Smooth muscle cell (in vitro differentiated cells): ENCODE measurements at regions not wholly inside any gene's neighbourhood (a gene's known extent, or its start where the extent isn't known, plus 50 kb on each side); places are given as distances from the start of the nearest gene placed in this dataset.
"Not testable (repeated sequence)": the region's sequence is repeated elsewhere in the genome, so short reads cannot be mapped to it uniquely, and the experiment has no call there.

Experiments used
- DNase-seq: peaks from one replicate; lab custom pipeline; 2025; ENCODE audit not compliant: unreplicated experiment; lab: John Stamatoyannopoulos, UW
- H2AFZ ChIP-seq: fragments of 200-600 bp; sonication (generic); 2 replicates; pipeline ENCODE4 v1.6.0; 2016; ENCODE audit warnings: antibody characterized with exemption, low read depth, mild to moderate bottlenecking
- H3F3A ChIP-seq: fragments of 200-600 bp; sonication (generic); 2 replicates; pipeline ENCODE4 v1.6.0; 2017; ENCODE audit warnings: antibody characterized with exemption, low read depth
- H3K27ac ChIP-seq: fragments of 200-600 bp; sonication (generic); 2 replicates; pipeline ENCODE4 v1.5.1; 2016; ENCODE audit warnings: low read depth, mild to moderate bottlenecking
- H3K27me3 ChIP-seq: fragments of 200-600 bp; sonication (generic); 2 replicates; pipeline ENCODE4 v1.6.1; 2016; ENCODE audit warnings: low read depth, mild to moderate bottlenecking
- H3K36me3 ChIP-seq: fragments of 200-600 bp; sonication (generic); 2 replicates; pipeline ENCODE4 v1.5.1; 2016; ENCODE audit warnings: low read depth
- H3K4me1 ChIP-seq: fragments of 200-600 bp; sonication (generic); 2 replicates; pipeline ENCODE4 v1.5.1; 2016; ENCODE audit warnings: low read depth
- H3K4me2 ChIP-seq: fragments of 200-600 bp; sonication (generic); 2 replicates; pipeline ENCODE4 v1.6.0; 2016; ENCODE audit warnings: mild to moderate bottlenecking
- H3K4me3 ChIP-seq: fragments of 200-600 bp; sonication (generic); 2 replicates; pipeline ENCODE4 v1.5.1; 2016; ENCODE audit warnings: mild to moderate bottlenecking
- H3K79me2 ChIP-seq: fragments of 200-600 bp; sonication (generic); 2 replicates; pipeline ENCODE4 v1.6.0; 2016; ENCODE audit warnings: low read depth, mild to moderate bottlenecking
- H3K9ac ChIP-seq: fragments of 200-600 bp; sonication (generic); 2 replicates; pipeline ENCODE4 v1.6.0; 2016; ENCODE audit warnings: low read depth
- H3K9me3 ChIP-seq: fragments of 200-600 bp; sonication (generic); replicated peaks from 2 replicates; pipeline ENCODE4 v1.5.1; 2016; ENCODE audit warnings: low read depth
- H4K20me1 ChIP-seq: fragments of 200-600 bp; sonication (generic); 2 replicates; pipeline ENCODE4 v1.6.0; 2016; ENCODE audit warnings: low read depth
- CTCF ChIP-seq: fragments of 200-600 bp; sonication (generic); IDR thresholded peaks from 2 replicates; pipeline ENCODE4 v1.5.1; 2017; ENCODE audit warnings: borderline replicate concordance, mild to moderate bottlenecking, antibody characterized with exemption; ENCODE audit not compliant: insufficient read depth, poor library complexity, severe bottlenecking
- WGBS: methylation state at CpG from one replicate; pipeline ENCODE4 v1.1.7; 2016; ENCODE audit warnings: low lambda C conversion rate; 5-methylcytosine and 5-hydroxymethylcytosine counted together

GRCh38 chr3:35262406-35262805 is 376.9 kb upstream of the ARPP21 start:
- H3K27me3 ChIP-seq = no peaks in the 10 kb centered on the region
- no peak overlapping the region for H3K9ac ChIP-seq
- H3K4me2 ChIP-seq = no peak overlapping the region
- no peak overlapping the region for H2AFZ ChIP-seq
- H3K36me3 ChIP-seq = no peaks in the 10 kb centered on the region
- no peak for DNase-seq
- no peak overlapping the region for H3K27ac ChIP-seq
- no peaks in the 10 kb centered on the region for H3K4me1 ChIP-seq
- H3K9me3 ChIP-seq = no peaks in the 10 kb centered on the region
- H3K4me3 ChIP-seq = no peak overlapping the region
- H3K79me2 ChIP-seq = no peaks in the 10 kb centered on the region
- TF ChIP-seq CTCF = no peak
- H3F3A ChIP-seq = no peaks in the 10 kb centered on the region
- no peaks in the 10 kb centered on the region for H4K20me1 ChIP-seq

- no peak for TF ChIP-seq CTCF
- H3K4me2 ChIP-seq = no peak overlapping the region
- WGBS = 100% methylated on average over 1 of the region's 1 CpG
These were observed 375.8 kb upstream of the ARPP21 start for GRCh38 chr3:35263477-35263876.

GRCh38 chr3:35266065-35266464 is 373.3 kb upstream of the ARPP21 start:
- not testable (repeated sequence) for H3K4me3 ChIP-seq, H3K79me2 ChIP-seq, H3K27ac ChIP-seq, H3K9me3 ChIP-seq, H2AFZ ChIP-seq, H3K4me2 ChIP-seq, H3K4me1 ChIP-seq, H3K27me3 ChIP-seq, H3F3A ChIP-seq, H3K9ac ChIP-seq, H4K20me1 ChIP-seq, DNase-seq, H3K36me3 ChIP-seq
- 95% methylated on average over 12 of the region's 12 CpGs for WGBS

More at GRCh38 chr3:35263477-35263876, 375.8 kb upstream of the ARPP21 start:
- no peak for DNase-seq
- Histone ChIP-seq H3K9ac (no peak overlapping the region), H3K27me3 (no peaks in the 10 kb centered on the region), H3K27ac (no peak overlapping the region), H3K4me3 (no peak overlapping the region), H2AFZ (no peak overlapping the region), H3K79me2 (no peaks in the 10 kb centered on the region), H4K20me1 (no peaks in the 10 kb centered on the region), H3F3A (no peaks in the 10 kb centered on the region), H3K4me1 (no peaks in the 10 kb centered on the region), H3K9me3 (no peaks in the 10 kb centered on the region), H3K36me3 (no peaks in the 10 kb centered on the region)

- no peak overlapping the region for H2AFZ ChIP-seq
- no peaks in the 10 kb centered on the region for H3K79me2 ChIP-seq
- WGBS = 89% methylated on average over 2 of the region's 2 CpGs
- no peak overlapping the region for H3K4me3 ChIP-seq
- no peaks in the 10 kb centered on the region for H4K20me1 ChIP-seq
- no peaks in the 10 kb centered on the region for H3K27me3 ChIP-seq
- no peaks in the 10 kb centered on the region for H3F3A ChIP-seq
- H3K9me3 ChIP-seq = no peaks in the 10 kb centered on the region
- H3K9ac ChIP-seq = no peak overlapping the region
- H3K4me2 ChIP-seq = no peak overlapping the region
- no peak overlapping the region for H3K27ac ChIP-seq
- no peaks in the 10 kb centered on the region for H3K36me3 ChIP-seq
- no peak for TF ChIP-seq CTCF
- no peaks in the 10 kb centered on the region for H3K4me1 ChIP-seq
- DNase-seq = no peak
These were observed 363.6 kb upstream of the ARPP21 start for GRCh38 chr3:35275768-35276167.
